HUES48 (cell line): ENCODE measurements at regions not wholly inside any gene's neighbourhood (a gene's known extent, or its start where the extent isn't known, plus 50 kb on each side); places are given as distances from the start of the nearest gene placed in this dataset.
"Not testable (repeated sequence)": the region's sequence is repeated elsewhere in the genome, so short reads cannot be mapped to it uniquely, and the experiment has no call there.

ENCODE experiments used
- H3K27ac ChIP-seq: one replicate; pipeline ENCODE4 v1.7.0; 2013; ENCODE audit warnings: low read depth, low read length, inconsistent platforms
- H3K27me3 ChIP-seq: 2 replicates; pipeline ENCODE4 v1.6.1; 2013; ENCODE audit warnings: mild to moderate bottlenecking, low read length; ENCODE audit not compliant: control insufficient read depth, insufficient read depth
- H3K36me3 ChIP-seq: 2 replicates; pipeline ENCODE4 v1.6.1; 2013; ENCODE audit warnings: low read length; ENCODE audit not compliant: control insufficient read depth, insufficient read depth
- H3K4me1 ChIP-seq: 2 replicates; pipeline ENCODE4 v1.6.1; 2013; ENCODE audit warnings: mild to moderate bottlenecking, low read length; ENCODE audit not compliant: control insufficient read depth, insufficient read depth
- H3K4me3 ChIP-seq: 2 replicates; pipeline ENCODE4 v1.5.1; 2013; ENCODE audit warnings: mild to moderate bottlenecking, low read depth, low read length
- H3K9ac ChIP-seq: 2 replicates; pipeline ENCODE4 v1.6.1; 2013; ENCODE audit warnings: mild to moderate bottlenecking, low read depth, low read length, moderate library complexity
- H3K9me3 ChIP-seq: 2 replicates; pipeline ENCODE4 v1.6.1; 2013; ENCODE audit warnings: low read length; ENCODE audit not compliant: control insufficient read depth, insufficient read depth

DNA sequence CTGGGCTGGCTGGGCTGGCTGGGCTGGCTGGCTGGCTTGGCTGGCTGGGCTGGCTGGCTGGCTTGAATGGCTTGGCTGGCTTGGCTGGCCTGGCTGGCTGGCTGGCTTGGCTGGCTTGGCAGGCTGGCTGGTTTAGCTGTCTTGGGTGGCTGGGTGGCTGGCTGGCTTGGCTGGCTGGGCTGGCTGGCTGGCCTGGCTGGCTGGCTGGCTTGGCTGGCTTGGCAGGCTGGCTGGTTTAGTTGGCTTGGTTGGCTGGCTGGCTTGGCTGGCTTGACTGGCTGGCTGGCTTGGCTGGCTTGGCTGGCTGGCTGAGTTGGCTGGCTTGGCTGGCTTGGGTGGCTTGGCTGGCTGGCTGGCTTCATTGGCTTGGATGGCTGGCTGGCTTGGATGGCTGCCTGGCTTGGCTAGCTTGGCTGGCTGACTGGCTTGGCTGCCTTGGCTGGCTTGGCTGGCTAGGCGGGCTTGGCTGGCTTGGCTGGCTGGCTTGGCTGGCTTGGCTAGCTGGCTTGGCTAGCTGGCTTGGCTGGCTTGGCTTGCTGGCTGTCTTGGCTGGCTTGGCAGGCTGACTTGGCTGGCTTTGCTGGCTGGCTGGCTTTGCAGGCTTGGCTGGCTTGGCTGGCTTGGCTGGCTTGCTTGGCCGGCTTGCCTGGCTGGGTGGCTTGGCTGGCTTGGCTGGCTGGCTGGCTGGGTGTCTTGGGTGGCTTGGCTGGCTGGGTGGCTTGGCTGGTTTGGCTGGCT is 2807.2 kb downstream of the RPIA start:
- not testable (repeated sequence) for H3K4me3 ChIP-seq, H3K9ac ChIP-seq, H3K27ac ChIP-seq, H3K36me3 ChIP-seq, H3K27me3 ChIP-seq, H3K9me3 ChIP-seq, H3K4me1 ChIP-seq

DNA sequence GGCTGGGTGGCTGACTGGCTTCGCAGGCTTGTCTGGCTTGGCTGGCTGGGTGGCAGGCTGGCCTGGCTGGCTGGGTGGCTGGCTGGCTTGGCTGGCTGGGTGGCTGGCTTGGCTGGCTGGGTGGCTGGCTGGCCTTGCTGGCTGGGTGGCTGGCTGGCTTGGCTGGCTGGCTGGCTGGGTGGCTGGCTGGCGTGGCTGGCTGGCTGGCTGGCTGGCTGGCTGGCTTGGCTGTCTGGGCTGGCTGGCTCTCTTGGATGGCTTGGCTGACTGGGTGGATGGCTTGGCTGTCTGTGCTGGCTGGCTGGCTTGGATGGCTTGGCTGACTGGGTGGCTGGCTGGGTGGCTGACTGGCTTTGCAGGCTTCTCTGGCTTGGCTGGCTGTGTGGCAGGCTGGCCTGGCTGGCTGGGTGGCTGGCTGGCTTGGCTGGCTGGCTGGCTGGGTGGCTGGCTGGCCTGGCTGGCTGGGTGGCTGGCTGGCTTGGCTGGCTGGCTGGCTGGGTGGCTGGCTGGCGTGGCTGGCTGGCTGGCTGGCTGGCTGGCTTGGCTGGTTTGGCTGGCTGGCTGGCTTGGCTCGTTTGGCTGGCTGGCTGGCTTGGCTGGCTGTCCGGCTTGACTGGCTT is 2808.1 kb downstream of the RPIA start:
- not testable (repeated sequence) for H3K27ac ChIP-seq, H3K4me1 ChIP-seq, H3K4me3 ChIP-seq

DNA sequence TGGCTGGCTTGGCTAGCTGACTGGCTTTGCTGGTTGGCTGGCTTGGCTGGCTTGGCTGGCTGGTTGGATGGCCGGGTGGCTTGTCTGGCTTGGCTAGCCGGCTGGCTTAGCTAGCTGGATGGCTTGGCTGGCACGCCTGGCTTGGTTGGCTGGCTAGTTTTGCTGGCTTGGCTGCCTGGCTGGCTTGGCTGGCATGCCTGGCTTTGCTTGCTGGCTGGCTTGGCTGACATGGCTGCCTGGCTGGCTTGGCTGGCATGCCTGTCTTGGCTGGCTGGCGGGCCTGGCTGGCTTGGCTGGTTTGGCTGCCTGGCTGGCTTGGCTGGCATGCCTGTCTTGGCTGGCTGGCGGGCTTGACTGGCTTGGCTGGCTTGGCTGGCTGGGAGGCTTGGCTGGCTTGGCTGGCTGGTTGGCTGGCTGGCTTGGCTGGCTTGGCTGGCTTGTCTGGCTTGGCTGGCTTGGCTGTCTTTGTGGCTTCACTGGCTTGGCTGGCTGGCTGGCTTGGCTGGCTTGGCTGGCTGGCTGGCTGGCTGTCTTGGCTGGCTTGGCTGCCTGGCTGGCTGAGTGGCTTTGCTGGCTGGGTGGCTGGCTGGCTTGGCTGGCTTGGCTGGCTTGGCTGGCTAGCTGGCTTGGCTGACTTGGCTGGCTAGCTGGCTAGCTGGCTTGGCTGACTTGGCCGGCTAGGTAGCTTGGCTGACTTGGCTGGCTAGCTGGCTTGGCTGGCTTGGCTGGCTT is 2808.9 kb downstream of the RPIA start:
- H3K27me3 ChIP-seq, H3K36me3 ChIP-seq, H3K4me1 ChIP-seq, H3K4me3 ChIP-seq, H3K9me3 ChIP-seq, H3K27ac ChIP-seq, H3K9ac ChIP-seq: not testable (repeated sequence)

More for the DNA sequence above, 2808.1 kb downstream of the RPIA start:
- H3K9ac ChIP-seq, H3K9me3 ChIP-seq, H3K27me3 ChIP-seq, H3K36me3 ChIP-seq: not testable (repeated sequence)

DNA sequence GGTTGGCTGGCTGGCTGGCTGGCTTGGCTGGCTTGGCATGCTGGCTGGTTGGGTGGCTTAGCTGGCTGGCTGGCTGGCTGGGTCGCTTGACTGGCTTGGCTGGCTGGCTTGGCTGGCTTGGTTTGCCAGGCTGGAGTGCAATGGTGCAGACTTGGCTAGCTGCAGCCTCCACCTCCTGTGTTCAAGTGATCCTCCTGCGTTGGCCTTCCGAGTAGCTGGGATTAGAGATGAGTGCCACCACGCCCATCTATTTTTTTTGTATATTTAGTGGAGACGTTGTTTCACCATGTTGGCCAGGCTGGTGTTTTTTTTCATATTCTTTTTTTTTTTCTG is 2809.5 kb downstream of the RPIA start:
- H3K27me3 ChIP-seq, H3K9me3 ChIP-seq, H3K9ac ChIP-seq, H3K36me3 ChIP-seq, H3K4me1 ChIP-seq, H3K4me3 ChIP-seq, H3K27ac ChIP-seq: not testable (repeated sequence)

DNA sequence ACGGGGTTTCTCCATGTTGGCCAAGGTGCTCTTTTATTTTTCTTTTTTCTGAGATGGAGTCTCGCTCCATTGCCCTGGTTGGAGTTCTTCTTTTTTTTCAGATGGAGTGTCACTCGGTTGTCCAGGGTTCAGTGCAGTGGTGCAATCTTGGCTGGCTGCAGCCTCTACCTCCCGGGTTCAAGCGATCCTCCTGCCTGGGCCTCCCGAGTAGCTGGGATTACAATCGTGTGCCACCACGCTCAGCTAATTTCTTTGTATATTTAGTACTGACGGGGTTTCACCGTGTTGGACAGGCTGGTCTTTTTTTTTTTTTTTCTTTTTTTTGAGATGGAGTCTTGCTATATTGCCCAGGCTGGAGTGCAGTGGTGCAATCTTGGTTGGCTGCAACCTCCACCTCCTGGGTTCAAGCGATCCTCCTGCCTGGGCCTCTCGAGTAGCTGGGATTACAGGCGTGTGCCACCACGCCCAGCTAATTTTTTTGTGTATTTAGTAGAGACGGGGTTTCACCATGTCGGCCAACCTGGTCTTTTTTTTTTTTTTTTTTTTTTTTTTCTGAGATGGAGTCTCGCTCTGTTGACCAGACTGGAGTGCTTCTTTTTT is 2810.1 kb downstream of the RPIA start:
- not testable (repeated sequence) for H3K27ac ChIP-seq, H3K9me3 ChIP-seq, H3K4me1 ChIP-seq, H3K9ac ChIP-seq, H3K36me3 ChIP-seq, H3K4me3 ChIP-seq, H3K27me3 ChIP-seq

DNA sequence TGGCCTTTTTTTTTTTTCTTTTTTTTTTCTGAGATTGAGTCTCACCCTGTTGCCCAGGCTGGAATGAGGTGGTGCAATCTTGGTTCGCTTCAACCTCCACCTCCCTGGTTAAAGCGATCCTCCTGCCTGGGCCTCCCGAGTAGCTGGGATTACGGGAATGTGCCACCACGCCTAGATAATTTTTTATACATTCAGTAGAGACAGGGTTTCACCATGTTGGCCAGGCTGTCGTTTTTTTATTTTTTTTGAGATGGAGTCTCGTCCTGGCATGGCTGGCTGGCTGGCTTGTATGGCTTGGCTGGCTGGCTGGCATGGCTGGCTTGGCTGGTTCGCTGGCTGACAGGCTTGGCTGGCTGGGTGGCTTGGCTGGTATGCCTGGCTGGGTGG is 2812.1 kb downstream of the RPIA start:
- not testable (repeated sequence) for H3K9me3 ChIP-seq, H3K4me3 ChIP-seq, H3K27me3 ChIP-seq, H3K9ac ChIP-seq, H3K36me3 ChIP-seq, H3K27ac ChIP-seq, H3K4me1 ChIP-seq

DNA sequence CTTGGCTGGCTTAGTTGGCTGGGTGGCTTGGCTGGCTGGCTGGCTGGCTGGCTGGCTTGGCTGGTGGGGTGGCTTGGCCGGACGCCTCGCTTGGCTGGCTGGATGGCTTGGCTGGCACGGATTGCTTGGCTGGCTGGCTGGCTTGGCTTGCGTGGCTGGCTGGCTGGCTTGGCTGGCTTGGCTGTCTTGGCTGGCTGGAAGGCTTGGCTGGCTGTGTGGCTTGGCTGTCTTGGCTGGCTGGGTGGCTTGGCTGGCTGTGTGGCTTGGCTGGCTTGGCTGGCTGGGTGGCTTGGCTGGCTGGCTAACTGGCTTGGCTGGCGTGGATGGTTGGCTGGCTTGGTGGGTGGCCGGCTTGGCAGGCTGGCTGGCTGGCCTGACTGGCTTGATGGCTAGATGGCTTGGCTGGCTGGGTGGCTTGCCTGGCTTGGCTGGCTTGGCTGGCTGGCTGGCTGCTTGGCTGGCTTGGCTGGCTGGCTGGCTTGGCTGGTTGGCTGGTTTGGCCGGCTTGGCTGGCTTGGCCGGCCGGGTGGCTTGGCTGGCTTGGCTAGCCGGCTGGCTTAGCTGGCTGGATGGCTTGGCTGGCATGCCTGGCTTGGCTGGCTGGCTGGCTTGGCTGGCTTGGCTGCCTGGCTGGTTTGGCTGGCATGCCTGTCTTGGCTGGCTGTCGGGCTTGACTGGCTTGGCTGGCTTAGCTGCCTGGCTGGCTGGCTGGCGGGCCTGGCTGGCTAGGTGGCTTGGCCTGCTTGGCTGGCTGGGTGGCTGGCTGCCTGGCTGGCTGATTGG is 2812.7 kb downstream of the RPIA start:
- not testable (repeated sequence) for H3K27ac ChIP-seq, H3K27me3 ChIP-seq, H3K36me3 ChIP-seq, H3K9ac ChIP-seq, H3K9me3 ChIP-seq, H3K4me3 ChIP-seq, H3K4me1 ChIP-seq

DNA sequence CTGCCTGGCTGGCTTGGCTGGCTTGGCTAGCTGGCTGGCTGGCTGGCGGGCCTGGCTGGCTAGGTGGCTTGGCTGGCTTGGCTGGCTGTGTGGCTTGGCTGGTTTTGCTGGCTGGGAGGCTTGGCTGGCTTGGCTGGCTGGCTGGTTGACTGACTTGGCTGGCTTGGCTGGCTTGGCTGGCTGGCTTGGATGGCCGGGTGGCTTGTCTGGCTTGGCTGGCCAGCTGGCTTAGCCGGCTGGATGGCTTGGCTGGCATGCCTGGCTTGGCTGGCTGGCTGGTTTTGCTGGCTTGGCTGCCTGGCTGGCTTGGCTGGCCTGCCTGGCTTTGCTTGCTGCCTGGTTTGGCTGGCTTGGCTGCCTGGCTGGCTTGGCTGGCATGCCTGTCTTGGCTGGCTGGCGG is 2817.3 kb downstream of the RPIA start:
- H3K4me3 ChIP-seq, H3K36me3 ChIP-seq, H3K9me3 ChIP-seq, H3K4me1 ChIP-seq, H3K27me3 ChIP-seq, H3K9ac ChIP-seq, H3K27ac ChIP-seq: not testable (repeated sequence)

DNA sequence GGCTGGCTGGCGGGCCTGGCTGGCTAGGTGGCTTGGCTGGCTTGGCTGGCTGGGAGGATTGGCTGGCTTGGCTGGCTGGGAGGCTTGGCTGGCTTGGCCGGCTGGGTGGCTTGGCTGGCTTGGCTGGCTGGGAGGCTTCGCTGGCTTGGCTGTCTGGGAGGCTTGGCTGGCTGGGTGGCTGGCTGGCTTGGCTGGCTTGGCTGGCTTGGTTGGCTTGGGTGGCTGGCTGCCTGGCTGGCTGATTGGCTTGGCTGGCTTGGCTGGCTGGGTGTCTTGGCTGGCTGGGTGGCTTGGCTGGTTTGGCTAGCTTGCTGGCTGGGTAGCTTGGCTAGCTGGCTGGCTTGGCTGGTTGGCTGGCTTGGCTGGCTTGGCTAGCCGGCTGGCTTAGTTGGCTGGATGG is 2817.8 kb downstream of the RPIA start:
- not testable (repeated sequence) for H3K27me3 ChIP-seq, H3K4me3 ChIP-seq, H3K9ac ChIP-seq, H3K36me3 ChIP-seq, H3K27ac ChIP-seq, H3K4me1 ChIP-seq, H3K9me3 ChIP-seq

DNA sequence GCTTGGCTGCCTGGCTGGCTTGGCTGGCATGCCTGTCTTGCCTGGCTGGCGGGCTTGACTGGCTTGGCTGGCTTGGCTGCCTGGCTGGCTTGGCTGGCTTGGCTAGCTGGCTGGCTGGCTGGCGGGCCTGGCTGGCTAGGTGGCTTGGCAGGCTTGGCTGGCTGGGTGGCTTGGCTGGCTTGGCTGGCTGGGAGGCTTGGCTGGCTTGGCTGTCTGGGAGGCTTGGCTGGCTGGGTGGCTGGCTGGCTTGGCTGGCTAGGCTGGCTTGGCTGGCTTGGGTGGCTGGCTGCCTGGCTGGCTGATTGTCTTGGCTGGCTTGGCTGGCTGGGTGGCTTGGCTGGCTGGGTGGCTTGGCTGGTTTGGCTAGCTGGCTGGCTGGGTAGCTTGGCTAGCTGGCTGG is 2819.7 kb downstream of the RPIA start:
- H3K9me3 ChIP-seq, H3K4me3 ChIP-seq, H3K27ac ChIP-seq, H3K27me3 ChIP-seq, H3K36me3 ChIP-seq, H3K4me1 ChIP-seq, H3K9ac ChIP-seq: not testable (repeated sequence)

DNA sequence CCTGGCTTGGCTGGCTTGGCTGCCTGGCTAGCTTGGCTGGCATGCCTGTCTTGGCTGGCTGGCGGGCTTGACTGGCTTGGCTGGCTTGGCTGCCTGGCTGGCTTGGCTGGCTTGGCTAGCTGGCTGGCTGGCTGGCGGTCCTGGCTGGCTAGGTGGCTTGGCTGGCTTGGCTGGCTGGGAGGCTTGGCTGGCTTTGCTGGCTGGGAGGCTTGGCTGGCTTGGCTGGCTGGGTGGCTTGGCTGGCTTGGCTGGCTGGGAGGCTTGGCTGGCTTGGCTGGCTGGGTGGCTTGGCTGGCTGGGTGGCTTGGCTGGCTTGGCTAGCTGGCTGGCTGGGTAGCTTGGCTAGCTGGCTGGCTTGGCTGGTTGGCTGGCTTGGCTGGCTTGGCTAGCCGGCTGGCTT is 2824.5 kb downstream of the RPIA start:
- not testable (repeated sequence) for H3K9ac ChIP-seq, H3K4me3 ChIP-seq, H3K4me1 ChIP-seq, H3K27me3 ChIP-seq, H3K9me3 ChIP-seq, H3K36me3 ChIP-seq, H3K27ac ChIP-seq
